Fibroblast of villous mesenchyme (primary cell): ENCODE measurements at regions not wholly inside any gene's neighbourhood (a gene's known extent, or its start where the extent isn't known, plus 50 kb on each side); places are given as distances from the start of the nearest gene placed in this dataset.

Experiments used
- DNase-seq: peaks from one replicate; pipeline ENCODE4 v3.0.0-alpha.2; 2010; ENCODE audit warnings: low read depth
- H3K4me3 ChIP-seq: 2 replicates; pipeline ENCODE4 v1.5.1; 2011; ENCODE audit warnings: low read depth, mild to moderate bottlenecking, low read length
- CTCF ChIP-seq: IDR thresholded peaks from 2 replicates; pipeline ENCODE4 v1.5.1; 2012; ENCODE audit warnings: low read depth, mild to moderate bottlenecking, low read length; ENCODE audit not compliant: insufficient read depth

GRCh38 chr15:93658026-93658816, 569.2 kb upstream of the RGMA start:
- DNase-seq = no peak
- no peak for TF ChIP-seq CTCF
- no peak overlapping the region for H3K4me3 ChIP-seq

- TF ChIP-seq CTCF = no peak
- no peak overlapping the region for H3K4me3 ChIP-seq
- DNase-seq = no peak
Observed at GRCh38 chr15:93656041-93656440, 567.0 kb upstream of the RGMA start.

GRCh38 chr15:93649691-93650235, 560.8 kb upstream of the RGMA start:
- no peak for DNase-seq
- no peak overlapping the region for H3K4me3 ChIP-seq
- no peak for TF ChIP-seq CTCF

GRCh38 chr15:93646193-93646592, 557.2 kb upstream of the RGMA start:
- H3K4me3 ChIP-seq = no peak overlapping the region
- no peak for DNase-seq
- TF ChIP-seq CTCF = no peak

GRCh38 chr15:93645594-93645993, 556.6 kb upstream of the RGMA start:
- DNase-seq = no peak
- H3K4me3 ChIP-seq = no peak overlapping the region
- no peak for TF ChIP-seq CTCF

GRCh38 chr15:93644595-93644994, 555.6 kb upstream of the RGMA start:
- no peak overlapping the region for H3K4me3 ChIP-seq
- no peak for TF ChIP-seq CTCF
- DNase-seq = no peak
